ENCODE measurements at regions not wholly inside any gene's neighbourhood (a gene's known extent, or its start where the extent isn't known, plus 50 kb on each side); places are given as distances from the start of the nearest gene placed in this dataset.

DNA sequence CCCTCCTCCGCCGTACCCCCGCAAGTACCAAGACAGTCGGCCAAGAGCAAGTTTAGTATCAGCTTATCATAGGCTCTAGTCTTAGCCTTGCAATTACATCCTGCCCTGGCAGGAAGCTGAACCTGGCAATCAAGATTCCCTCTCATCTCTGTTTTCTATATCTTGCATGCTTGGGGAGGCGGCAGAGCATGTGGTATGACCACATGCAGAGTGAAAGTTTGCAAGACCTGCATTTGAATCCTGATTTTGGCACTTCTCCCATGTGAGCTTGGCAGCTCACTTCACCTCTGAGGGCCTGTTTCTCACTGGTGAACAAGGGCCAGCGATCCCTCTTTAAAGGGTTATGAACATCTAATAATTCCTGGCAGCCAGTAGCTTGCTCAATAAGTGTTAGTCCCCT, 106.1 kb upstream of the FRMD4B start:
- no peak for TF ChIP-seq ZNF217 (IDR thresholded peaks at IDR 0.05)
- no peak for TF ChIP-seq CTCF (IDR thresholded peaks at IDR 0.05 in 2 of 3, conservative IDR thresholded peaks at IDR 0.05 in 1 of 3; ENCODE audit: control insufficient read depth in 2 of 3, extremely low read depth in 1 of 3, insufficient read depth in 1 of 3, low read depth in 3 of 3, low read length in 3 of 3)
- TF ChIP-seq CEBPB (IDR thresholded peaks at IDR 0.05; ENCODE audit: borderline replicate concordance in 1 of 2, low read depth in 2 of 2, low read length in 2 of 2): no peak
- TF ChIP-seq, protein P1, sequence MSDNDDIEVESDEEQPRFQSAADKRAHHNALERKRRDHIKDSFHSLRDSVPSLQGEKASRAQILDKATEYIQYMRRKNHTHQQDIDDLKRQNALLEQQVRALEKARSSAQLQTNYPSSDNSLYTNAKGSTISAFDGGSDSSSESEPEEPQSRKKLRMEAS (IDR thresholded peaks at IDR 0.05; ENCODE audit: low read depth, low read length): no peak
- no peak for TF ChIP-seq ZNF207 (IDR thresholded peaks at IDR 0.05; ENCODE audit: borderline replicate concordance)
- TF ChIP-seq YBX1 (IDR thresholded peaks at IDR 0.05): no peak
- TF ChIP-seq CHD1 (IDR thresholded peaks at IDR 0.05; ENCODE audit: low read depth, low read length): no peak
- TF ChIP-seq NFYB (IDR thresholded peaks at IDR 0.05; ENCODE audit: insufficient read depth, low read depth, low read length): no peak
- TF ChIP-seq POLR2A (IDR thresholded peaks at IDR 0.05; ENCODE audit: low read depth, low read length): no peak
- no peak for TF ChIP-seq BRCA1 (IDR thresholded peaks at IDR 0.05; ENCODE audit: low read depth, low read length)
- TF ChIP-seq PAX8 (IDR thresholded peaks at IDR 0.05): no peak
